OCI-LY1 (cell line): ENCODE measurements at regions not wholly inside any gene's neighbourhood (a gene's known extent, or its start where the extent isn't known, plus 50 kb on each side); places are given as distances from the start of the nearest gene placed in this dataset.

Experiments
- CTCF ChIP-seq: fragments of 200-600 bp; sonication (generic), shearing (Covaris generic); IDR thresholded peaks from 2 replicates; pipeline ENCODE4 v1.5.1; 2017; ENCODE audit warnings: mild to moderate bottlenecking, antibody characterized with exemption, low read length, moderate library complexity, mixed read lengths
- EZH2 ChIP-seq: fragments of 200-600 bp; sonication (generic), shearing (Covaris generic); IDR thresholded peaks from 2 replicates; pipeline ENCODE4 v1.8.0; 2017; ENCODE audit warnings: borderline replicate concordance, mixed run types, mild to moderate bottlenecking, antibody characterized with exemption, low read length, moderate library complexity, mixed read lengths

- no peak for TF ChIP-seq EZH2
- TF ChIP-seq CTCF: no peak
These were observed 124.7 kb upstream of the BRINP3 start for GRCh38 chr1:190602325-190602724.
